ENCODE measurements at regions not wholly inside any gene's neighbourhood (a gene's known extent, or its start where the extent isn't known, plus 50 kb on each side); places are given as distances from the start of the nearest gene placed in this dataset.

- no peak for TF ChIP-seq SIN3A (IDR thresholded peaks at IDR 0.05; ENCODE audit: borderline replicate concordance, low read depth, low read length)
- no peak for TF ChIP-seq POLR2AphosphoS5 (IDR thresholded peaks at IDR 0.05; ENCODE audit: low read depth, low read length)
Measured at GRCh38 chr7:41428381-41428780, 274.5 kb downstream of the INHBA start.

All from SK-N-SH (cell line).